ENCODE measurements at regions not wholly inside any gene's neighbourhood (a gene's known extent, or its start where the extent isn't known, plus 50 kb on each side); places are given as distances from the start of the nearest gene placed in this dataset.
"Not testable (repeated sequence)": the region's sequence is repeated elsewhere in the genome, so short reads cannot be mapped to it uniquely, and the experiment has no call there.

- H3K27me3 Mint-ChIP-seq: no peaks in the 10 kb centered on the region
- no peaks in the 10 kb centered on the region for H3K9me3 Mint-ChIP-seq
- intact Hi-C loops (cut with micrococcal nuclease): no loop called here
Measured at GRCh38 chr3:104005815-104006214, 1360.9 kb upstream of the ALCAM start.

GRCh38 chr3:104018541-104018940 lies 1348.2 kb upstream of the ALCAM start:
- Mint-ChIP-seq H3K4me3 (no peak overlapping the region), H3K36me3 (ENCODE audit: low read depth) (no peaks in the 10 kb centered on the region), H3K4me1 (ENCODE audit: low read depth) (no peaks in the 10 kb centered on the region), H3K27ac (no peak overlapping the region), H3K27me3 (no peaks in the 10 kb centered on the region), H3K9me3 (peaks cover 27% of the 10 kb centered on the region)
- intact Hi-C loops (cut with micrococcal nuclease): no loop called here

More at GRCh38 chr3:104005815-104006214, 1360.9 kb upstream of the ALCAM start:
- Mint-ChIP-seq H3K4me1 (ENCODE audit: low read depth) (no peaks in the 10 kb centered on the region), H3K36me3 (ENCODE audit: low read depth) (no peaks in the 10 kb centered on the region), H3K4me3 (no peak overlapping the region), H3K27ac (no peak overlapping the region)

GRCh38 chr3:104031598-104031997 lies 1335.1 kb upstream of the ALCAM start:
- Mint-ChIP-seq H3K36me3 (ENCODE audit: low read depth) (no peaks in the 10 kb centered on the region), H3K9me3 (peaks cover 23% of the 10 kb centered on the region), H3K27ac (no peak overlapping the region), H3K27me3 (no peaks in the 10 kb centered on the region), H3K4me3 (no peak overlapping the region), H3K4me1 (ENCODE audit: low read depth) (no peaks in the 10 kb centered on the region)
- intact Hi-C loops (cut with micrococcal nuclease): no loop called here

- intact Hi-C loops (cut with micrococcal nuclease): no loop called here
- no peak overlapping the region for H3K4me3 Mint-ChIP-seq
- peaks cover 23% of the 10 kb centered on the region for H3K9me3 Mint-ChIP-seq
- no peaks in the 10 kb centered on the region for H3K4me1 Mint-ChIP-seq (ENCODE audit: low read depth)
- no peak overlapping the region for H3K27ac Mint-ChIP-seq
- no peaks in the 10 kb centered on the region for H3K27me3 Mint-ChIP-seq
- H3K36me3 Mint-ChIP-seq (ENCODE audit: low read depth): no peaks in the 10 kb centered on the region
Measured at GRCh38 chr3:104032283-104032682, 1334.4 kb upstream of the ALCAM start.

- Mint-ChIP-seq H3K27ac (no peak overlapping the region), H3K4me1 (ENCODE audit: low read depth) (peaks cover 8% of the 10 kb centered on the region), H3K27me3 (no peaks in the 10 kb centered on the region), H3K9me3 (peaks cover 15% of the 10 kb centered on the region), H3K4me3 (no peak overlapping the region), H3K36me3 (ENCODE audit: low read depth) (no peaks in the 10 kb centered on the region)
- intact Hi-C loops (cut with micrococcal nuclease): no loop called here
Measured at GRCh38 chr3:104040896-104041295, 1325.8 kb upstream of the ALCAM start.

- H3K27ac Mint-ChIP-seq, H3K4me3 Mint-ChIP-seq: not testable (repeated sequence)
Measured at GRCh38 chr3:104043001-104043543, 1323.6 kb upstream of the ALCAM start.

GRCh38 chr3:104044002-104044401 lies 1322.7 kb upstream of the ALCAM start:
- Mint-ChIP-seq H3K36me3 (ENCODE audit: low read depth) (no peaks in the 10 kb centered on the region), H3K9me3 (peaks cover 16% of the 10 kb centered on the region), H3K27ac (no peak overlapping the region), H3K27me3 (no peaks in the 10 kb centered on the region), H3K4me1 (ENCODE audit: low read depth) (peaks cover 8% of the 10 kb centered on the region), H3K4me3 (no peak overlapping the region)
- intact Hi-C loops (cut with micrococcal nuclease): no loop called here

More at GRCh38 chr3:104043001-104043543, 1323.6 kb upstream of the ALCAM start:
- H3K27me3 Mint-ChIP-seq; H3K36me3 Mint-ChIP-seq (ENCODE audit: low read depth); intact Hi-C loops (cut with micrococcal nuclease); H3K4me1 Mint-ChIP-seq (ENCODE audit: low read depth): not testable (repeated sequence)
- peaks cover 17% of the 10 kb centered on the region for H3K9me3 Mint-ChIP-seq

GRCh38 chr3:104066658-104067057 lies 1300.1 kb upstream of the ALCAM start:
- Mint-ChIP-seq H3K4me1 (ENCODE audit: low read depth) (no peaks in the 10 kb centered on the region), H3K36me3 (ENCODE audit: low read depth) (no peaks in the 10 kb centered on the region), H3K27ac (no peak overlapping the region), H3K27me3 (no peaks in the 10 kb centered on the region), H3K9me3 (peaks cover 7% of the 10 kb centered on the region), H3K4me3 (no peak overlapping the region)
- intact Hi-C loops (cut with micrococcal nuclease): no loop called here

- intact Hi-C loops (cut with micrococcal nuclease): no loop called here
- H3K27ac Mint-ChIP-seq: no peak overlapping the region
Measured at GRCh38 chr3:104069114-104069513, 1297.6 kb upstream of the ALCAM start.

GRCh38 chr3:104070906-104071305 lies 1295.8 kb upstream of the ALCAM start:
- intact Hi-C loops (cut with micrococcal nuclease): no loop called here
- Mint-ChIP-seq H3K9me3 (peaks cover 7% of the 10 kb centered on the region), H3K4me3 (no peak overlapping the region), H3K27ac (no peak overlapping the region), H3K36me3 (ENCODE audit: low read depth) (no peaks in the 10 kb centered on the region), H3K4me1 (ENCODE audit: low read depth) (no peaks in the 10 kb centered on the region), H3K27me3 (no peaks in the 10 kb centered on the region)

More at GRCh38 chr3:104069114-104069513, 1297.6 kb upstream of the ALCAM start:
- Mint-ChIP-seq H3K4me1 (ENCODE audit: low read depth) (no peaks in the 10 kb centered on the region), H3K36me3 (ENCODE audit: low read depth) (no peaks in the 10 kb centered on the region), H3K4me3 (no peak overlapping the region), H3K27me3 (no peaks in the 10 kb centered on the region), H3K9me3 (peaks cover 7% of the 10 kb centered on the region)

GRCh38 chr3:104080088-104080626 lies 1286.6 kb upstream of the ALCAM start:
- H3K36me3 Mint-ChIP-seq (ENCODE audit: low read depth): no peaks in the 10 kb centered on the region
- peaks cover 10% of the 10 kb centered on the region for H3K9me3 Mint-ChIP-seq
- no peak overlapping the region for H3K27ac Mint-ChIP-seq
- no peaks in the 10 kb centered on the region for H3K4me1 Mint-ChIP-seq (ENCODE audit: low read depth)
- H3K27me3 Mint-ChIP-seq: no peaks in the 10 kb centered on the region
- H3K4me3 Mint-ChIP-seq: no peak overlapping the region
- intact Hi-C loops (cut with micrococcal nuclease): no loop called here

- no peaks in the 10 kb centered on the region for H3K27me3 Mint-ChIP-seq
- no peaks in the 10 kb centered on the region for H3K36me3 Mint-ChIP-seq (ENCODE audit: low read depth)
- no peak overlapping the region for H3K4me3 Mint-ChIP-seq
- peaks cover 20% of the 10 kb centered on the region for H3K9me3 Mint-ChIP-seq
- intact Hi-C loops (cut with micrococcal nuclease): no loop called here
- no peaks in the 10 kb centered on the region for H3K4me1 Mint-ChIP-seq (ENCODE audit: low read depth)
- H3K27ac Mint-ChIP-seq: no peak overlapping the region
Measured at GRCh38 chr3:104088738-104089137, 1278.0 kb upstream of the ALCAM start.

- intact Hi-C loops (cut with micrococcal nuclease); H3K27ac Mint-ChIP-seq; H3K27me3 Mint-ChIP-seq; H3K4me1 Mint-ChIP-seq (ENCODE audit: low read depth); H3K4me3 Mint-ChIP-seq; H3K36me3 Mint-ChIP-seq (ENCODE audit: low read depth): not testable (repeated sequence)
- H3K9me3 Mint-ChIP-seq: peaks cover 20% of the 10 kb centered on the region
Measured at GRCh38 chr3:104089987-104090386, 1276.7 kb upstream of the ALCAM start.

- Mint-ChIP-seq H3K4me3 (no peak overlapping the region), H3K36me3 (ENCODE audit: low read depth) (no peaks in the 10 kb centered on the region), H3K27me3 (no peaks in the 10 kb centered on the region), H3K4me1 (ENCODE audit: low read depth) (no peaks in the 10 kb centered on the region), H3K9me3 (no peaks in the 10 kb centered on the region), H3K27ac (no peak overlapping the region)
- intact Hi-C loops (cut with micrococcal nuclease): loop anchor here (5.0 kb wide), 1 partner anchor 1416 kb away; no protein-coding TSS in a partner anchor
Measured at GRCh38 chr3:104101736-104102135, 1265.0 kb upstream of the ALCAM start.

GRCh38 chr3:104102386-104102785 lies 1264.3 kb upstream of the ALCAM start:
- H3K27ac Mint-ChIP-seq: no peak overlapping the region
- H3K4me1 Mint-ChIP-seq (ENCODE audit: low read depth): no peaks in the 10 kb centered on the region
- H3K36me3 Mint-ChIP-seq (ENCODE audit: low read depth): no peaks in the 10 kb centered on the region
- no peak overlapping the region for H3K4me3 Mint-ChIP-seq
- H3K27me3 Mint-ChIP-seq: no peaks in the 10 kb centered on the region
- no peaks in the 10 kb centered on the region for H3K9me3 Mint-ChIP-seq
- intact Hi-C loops (cut with micrococcal nuclease): loop anchor here (5.0 kb wide), 1 partner anchor 1415 kb away; no protein-coding TSS in a partner anchor

Measured in dendritic cell treated with granulocyte-macrophage colony-stimulating factor and Interleukin-4, amounts not matched to agents 40 ng/mL and 50 ng/mL, for 4 days (primary cell).